Sigmoid colon (tissue), 6 donors: ENCODE measurements at regions not wholly inside any gene's neighbourhood (a gene's known extent, or its start where the extent isn't known, plus 50 kb on each side); places are given as distances from the start of the nearest gene placed in this dataset.

Experiments used
- DNase-seq: peaks from one replicate; pipeline ENCODE4 v3.0.0-alpha.2; 2019
- H3K27ac ChIP-seq, 4 donors: fragments of 200-600 bp; sonication (generic); one replicate each; pipeline ENCODE4 v1.5.1; 2016 to 2019; ENCODE audit warnings: mild to moderate bottlenecking in 1 of 4
- H3K27me3 ChIP-seq, 3 donors: fragments of 200-600 bp; sonication (generic); one replicate each; pipeline ENCODE4 v1.5.1; 2019; ENCODE audit warnings: mild to moderate bottlenecking in 1 of 3
- H3K36me3 ChIP-seq, 4 donors: fragments of 200-600 bp; sonication (generic); one replicate each; pipeline ENCODE4 v1.5.1; 2016 to 2019
- H3K4me1 ChIP-seq, 4 donors: fragments of 200-600 bp; sonication (generic); one replicate each; pipeline ENCODE4 v1.5.1; 2017 to 2019
- H3K4me3 ChIP-seq, 4 donors: fragments of 200-600 bp; sonication (generic); one replicate each; pipeline ENCODE4 v1.5.1; 2017 to 2019; ENCODE audit warnings: mild to moderate bottlenecking in 2 of 4, moderate library complexity in 1 of 4
- H3K9me3 ChIP-seq, 4 donors: fragments of 200-600 bp in 3 of 4; sonication (generic) in 3 of 4; one replicate each; pipeline versions ENCODE4 v1.5.1 to v1.6.1; 2013 to 2019
- EP300 ChIP-seq, 4 donors: sonication (generic); formaldehyde crosslinking; IDR thresholded peaks; one replicate each; pipeline ENCODE4 v1.6.1; 2017; ENCODE audit warnings: antibody characterized with exemption in 4 of 4
- POLR2A ChIP-seq, 2 donors: fragments of 450-650 bp; IDR thresholded peaks; one replicate each; pipeline ENCODE4 v1.6.1; 2016; ENCODE audit warnings: antibody characterized with exemption in 2 of 2, mild to moderate bottlenecking in 2 of 2, moderate library complexity in 2 of 2
- POLR2AphosphoS5 ChIP-seq, 4 donors: sonication (generic); formaldehyde crosslinking; IDR thresholded peaks; one replicate each; pipeline ENCODE4 v1.6.1; 2017; ENCODE audit warnings: antibody characterized with exemption in 4 of 4
- WGBS, 2 donors: extraction: QIAGEN DNeasy Blood & Tissue Kit; methylation state at CpG; one replicate each; pipeline ENCODE4 v1.1.7; 2013; 5-methylcytosine and 5-hydroxymethylcytosine counted together
- intact Hi-C: fragments of 100-400 bp; cut with DNase I; formaldehyde crosslinking; loops from one replicate; pipeline ENCODE4 v1.15.1; 2023
- TF ChIP-seq, protein P1 (sequence below), 4 experiments: fragments of 450-650 bp in 3 of 4; fragments of 200-600 bp in 1 of 4; IDR thresholded peaks; one replicate each; pipeline ENCODE4 v1.5.1; 2016 to 2019; ENCODE audit warnings: antibody characterized with exemption in 4 of 4, mild to moderate bottlenecking in 3 of 4, moderate library complexity in 2 of 4
- donor health status: healthy with polysubstance abuse.
- donor health status: healthy.

GRCh38 chr2:121869363-121869762, 113.9 kb downstream of the TSN start:
- Histone ChIP-seq H3K4me3 (no peak overlapping the region), H3K27me3 (no peaks in the 10 kb centered on the region), H3K36me3 (no peaks in the 10 kb centered on the region), H3K9me3 (no peaks in the 10 kb centered on the region), H3K27ac (no peak overlapping the region), H3K4me1 (no peaks in the 10 kb centered on the region)
- TF ChIP-seq, protein P1, sequence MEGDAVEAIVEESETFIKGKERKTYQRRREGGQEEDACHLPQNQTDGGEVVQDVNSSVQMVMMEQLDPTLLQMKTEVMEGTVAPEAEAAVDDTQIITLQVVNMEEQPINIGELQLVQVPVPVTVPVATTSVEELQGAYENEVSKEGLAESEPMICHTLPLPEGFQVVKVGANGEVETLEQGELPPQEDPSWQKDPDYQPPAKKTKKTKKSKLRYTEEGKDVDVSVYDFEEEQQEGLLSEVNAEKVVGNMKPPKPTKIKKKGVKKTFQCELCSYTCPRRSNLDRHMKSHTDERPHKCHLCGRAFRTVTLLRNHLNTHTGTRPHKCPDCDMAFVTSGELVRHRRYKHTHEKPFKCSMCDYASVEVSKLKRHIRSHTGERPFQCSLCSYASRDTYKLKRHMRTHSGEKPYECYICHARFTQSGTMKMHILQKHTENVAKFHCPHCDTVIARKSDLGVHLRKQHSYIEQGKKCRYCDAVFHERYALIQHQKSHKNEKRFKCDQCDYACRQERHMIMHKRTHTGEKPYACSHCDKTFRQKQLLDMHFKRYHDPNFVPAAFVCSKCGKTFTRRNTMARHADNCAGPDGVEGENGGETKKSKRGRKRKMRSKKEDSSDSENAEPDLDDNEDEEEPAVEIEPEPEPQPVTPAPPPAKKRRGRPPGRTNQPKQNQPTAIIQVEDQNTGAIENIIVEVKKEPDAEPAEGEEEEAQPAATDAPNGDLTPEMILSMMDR (IDR thresholded peaks at IDR 0.05): no peak
- 87 to 89% methylated on average over 7 of the region's 7 CpGs for WGBS, 2 donors
- DNase-seq: no peak
- intact Hi-C loops: no loop called here

GRCh38 chr2:121869873-121870272, 114.4 kb downstream of the TSN start:
- TF ChIP-seq POLR2A (IDR thresholded peaks at IDR 0.05) (no peak), POLR2AphosphoS5 (IDR thresholded peaks at IDR 0.05) (no peak), EP300 (IDR thresholded peaks at IDR 0.05) (no peak)
- TF ChIP-seq, protein P1 (IDR thresholded peaks at IDR 0.05): no peak
- Histone ChIP-seq H3K9me3 (no peaks in the 10 kb centered on the region), H3K36me3 (no peaks in the 10 kb centered on the region), H3K4me3 (no peak overlapping the region), H3K27ac (no peak overlapping the region), H3K27me3 (no peaks in the 10 kb centered on the region), H3K4me1 (no peaks in the 10 kb centered on the region)
- whole genome bisulfite sequencing, 2 donors: 89 to 91% methylated on average over 5 of the region's 5 CpGs
- intact Hi-C loops: no loop called here
- DNase-seq: no peak

GRCh38 chr2:121872651-121873050, 117.2 kb downstream of the TSN start:
- Histone ChIP-seq H3K9me3 (no peaks in the 10 kb centered on the region), H3K27me3 (no peaks in the 10 kb centered on the region), H3K36me3 (no peaks in the 10 kb centered on the region), H3K4me3 (no peak overlapping the region), H3K27ac (no peak overlapping the region), H3K4me1 (no peaks in the 10 kb centered on the region)
- 81 to 85% methylated on average over 2 of the region's 2 CpGs for WGBS, 2 donors
- no peak for TF ChIP-seq EP300 (IDR thresholded peaks at IDR 0.05)
- TF ChIP-seq POLR2A (IDR thresholded peaks at IDR 0.05): no peak
- TF ChIP-seq POLR2AphosphoS5 (IDR thresholded peaks at IDR 0.05): no peak
- TF ChIP-seq, protein P1 (IDR thresholded peaks at IDR 0.05): no peak
- intact Hi-C loops: no loop called here
- DNase-seq: no peak

DNA sequence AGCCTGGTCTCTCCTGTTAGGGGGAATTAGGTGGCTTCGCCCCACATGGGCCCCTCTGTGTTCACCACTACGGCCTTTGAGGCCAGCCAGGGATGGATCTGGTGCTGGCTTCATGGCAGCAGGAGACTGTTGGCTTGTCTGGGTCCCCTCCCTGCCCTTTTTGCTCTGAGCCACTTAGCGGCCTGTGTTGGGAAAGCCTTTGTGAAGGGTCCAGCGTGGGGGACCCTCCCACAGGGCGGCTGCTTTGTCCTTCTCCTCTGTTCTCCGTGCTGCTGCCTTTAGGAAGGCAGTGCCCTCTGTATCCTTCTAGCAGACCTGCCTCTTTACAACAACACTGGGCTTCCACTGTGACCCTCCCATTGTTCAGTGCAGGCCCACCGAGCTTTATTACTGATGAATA, 118.4 kb downstream of the TSN start:
- Histone ChIP-seq H3K27me3 (no peaks in the 10 kb centered on the region), H3K27ac (no peak overlapping the region), H3K9me3 (peaks cover 0 to 3% (median 0%) of the 10 kb centered on the region in 4 donors), H3K4me3 (no peak overlapping the region), H3K36me3 (no peaks in the 10 kb centered on the region), H3K4me1 (no peaks in the 10 kb centered on the region)
- intact Hi-C loops: no loop called here
- whole genome bisulfite sequencing, 2 donors: 87 to 92% methylated on average over 7 of the region's 7 CpGs
- no peak for TF ChIP-seq POLR2AphosphoS5 (IDR thresholded peaks at IDR 0.05)
- TF ChIP-seq EP300 (IDR thresholded peaks at IDR 0.05): no peak
- TF ChIP-seq POLR2A (IDR thresholded peaks at IDR 0.05): no peak
- TF ChIP-seq, protein P1 (IDR thresholded peaks at IDR 0.05): no peak
- no peak for DNase-seq

- Histone ChIP-seq H3K36me3 (no peaks in the 10 kb centered on the region), H3K4me1 (no peaks in the 10 kb centered on the region), H3K4me3 (no peak overlapping the region), H3K9me3 (peaks cover 0 to 3% (median 0%) of the 10 kb centered on the region in 4 donors), H3K27me3 (no peaks in the 10 kb centered on the region), H3K27ac (no peak overlapping the region)
- intact Hi-C loops: no loop called here
- 61 to 85% methylated on average over 2 of the region's 2 CpGs for WGBS, 2 donors
- no peak for DNase-seq
- TF ChIP-seq EP300 (IDR thresholded peaks at IDR 0.05) (no peak), POLR2AphosphoS5 (IDR thresholded peaks at IDR 0.05) (no peak)
- TF ChIP-seq, protein P1 (IDR thresholded peaks at IDR 0.05): no peak
Measured at GRCh38 chr2:121875585-121876185, 120.2 kb downstream of the TSN start.
